Progenitor cell of endocrine pancreas (in vitro differentiated cells): ENCODE measurements at regions not wholly inside any gene's neighbourhood (a gene's known extent, or its start where the extent isn't known, plus 50 kb on each side); places are given as distances from the start of the nearest gene placed in this dataset.
"Not testable (repeated sequence)": the region's sequence is repeated elsewhere in the genome, so short reads cannot be mapped to it uniquely, and the experiment has no call there.

ENCODE experiments used
- DNase-seq: peaks from one replicate; pipeline ENCODE4 v3.0.0; 2021; ENCODE audit warnings: low spot score; ENCODE audit not compliant: unreplicated experiment
- H3K27ac Mint-ChIP-seq: 2 replicates; pipeline ENCODE4 v1.8.0; 2021; ENCODE audit warnings: mild to moderate bottlenecking, moderate library complexity, mixed read lengths
- H3K27me3 Mint-ChIP-seq: 2 replicates; pipeline ENCODE4 v1.8.0; 2021; ENCODE audit warnings: mixed read lengths
- H3K36me3 Mint-ChIP-seq: 2 replicates; pipeline ENCODE4 v1.8.0; 2022; ENCODE audit warnings: mixed read lengths; ENCODE audit not compliant: insufficient read depth
- H3K4me1 Mint-ChIP-seq: 2 replicates; pipeline ENCODE4 v1.8.0; 2021; ENCODE audit warnings: low read depth, mixed read lengths
- H3K4me3 Mint-ChIP-seq: 2 replicates; pipeline ENCODE4 v1.8.0; 2021; ENCODE audit warnings: low read depth, mild to moderate bottlenecking, moderate library complexity, mixed read lengths
- H3K9me3 Mint-ChIP-seq: 2 replicates; pipeline ENCODE4 v1.8.0; 2021; ENCODE audit warnings: low read depth, mixed read lengths
- CTCF ChIP-seq: fragments of 200-600 bp; sonication (generic); IDR thresholded peaks from one replicate; pipeline ENCODE4 v1.5.0; 2021; ENCODE audit warnings: antibody characterized with exemption, mild to moderate bottlenecking; ENCODE audit not compliant: unreplicated experiment

- H3K4me1 Mint-ChIP-seq, result peaks cover 4% of the 10 kb centered on the region
- DNase-seq, result no peak
- H3K4me3 Mint-ChIP-seq, result no peak overlapping the region
- no peaks in the 10 kb centered on the region for H3K36me3 Mint-ChIP-seq
- H3K9me3 Mint-ChIP-seq, result peaks cover 3% of the 10 kb centered on the region
- TF ChIP-seq CTCF, result no peak
- peaks cover 3% of the 10 kb centered on the region for H3K27me3 Mint-ChIP-seq
- H3K27ac Mint-ChIP-seq, result no peak overlapping the region
These were observed 209.1 kb upstream of the ANXA10 start for GRCh38 chr4:167883266-167883665.

DNA sequence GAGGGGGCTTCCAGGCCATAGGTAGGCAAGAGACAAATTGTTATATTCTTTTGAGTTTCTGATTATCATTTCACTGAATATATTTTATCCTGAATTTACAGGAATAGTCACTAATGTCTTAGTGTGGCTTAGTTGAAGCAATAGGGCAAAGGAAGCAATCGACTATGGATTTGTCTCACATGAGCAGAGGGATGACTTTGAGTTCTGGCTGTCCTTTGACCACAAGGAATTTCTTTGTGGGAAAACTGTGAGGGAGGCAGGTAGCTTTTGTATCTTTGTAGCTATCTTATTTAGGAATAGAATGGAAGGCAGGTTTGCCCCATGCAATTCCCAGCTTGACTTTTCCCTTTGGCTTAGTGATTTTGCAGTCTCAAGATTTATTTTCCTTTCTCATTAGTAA lies 207.3 kb upstream of the ANXA10 start:
- TF ChIP-seq CTCF, result no peak
- Mint-ChIP-seq H3K4me3 (no peak overlapping the region), H3K27ac (no peak overlapping the region), H3K9me3 (peaks cover 3% of the 10 kb centered on the region), H3K27me3 (no peaks in the 10 kb centered on the region), H3K36me3 (no peaks in the 10 kb centered on the region), H3K4me1 (peaks cover 4% of the 10 kb centered on the region)
- DNase-seq, result no peak

DNA sequence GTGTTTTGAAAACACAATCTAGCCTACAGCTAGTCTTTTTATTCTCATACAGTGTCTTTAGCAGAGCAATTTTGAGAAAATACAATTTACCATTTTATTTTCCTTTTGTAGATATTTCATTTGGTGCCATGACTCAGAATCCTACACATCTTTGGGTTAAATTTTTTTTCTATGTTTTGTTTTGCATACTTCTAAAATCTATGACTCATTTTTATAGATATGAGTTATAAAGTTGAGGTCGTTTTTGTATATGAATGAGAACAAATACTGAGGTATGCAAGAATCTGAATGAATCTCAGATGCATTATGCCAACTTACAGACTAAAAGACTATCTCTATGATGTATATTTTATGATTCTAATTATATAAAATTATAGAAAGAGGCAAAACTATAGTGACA lies 206.5 kb upstream of the ANXA10 start:
- DNase-seq, result no peak
- Mint-ChIP-seq H3K36me3 (no peaks in the 10 kb centered on the region), H3K4me3 (no peak overlapping the region), H3K4me1 (peaks cover 2% of the 10 kb centered on the region), H3K9me3 (peaks cover 3% of the 10 kb centered on the region), H3K27ac (no peak overlapping the region), H3K27me3 (no peaks in the 10 kb centered on the region)
- no peak for TF ChIP-seq CTCF

DNA sequence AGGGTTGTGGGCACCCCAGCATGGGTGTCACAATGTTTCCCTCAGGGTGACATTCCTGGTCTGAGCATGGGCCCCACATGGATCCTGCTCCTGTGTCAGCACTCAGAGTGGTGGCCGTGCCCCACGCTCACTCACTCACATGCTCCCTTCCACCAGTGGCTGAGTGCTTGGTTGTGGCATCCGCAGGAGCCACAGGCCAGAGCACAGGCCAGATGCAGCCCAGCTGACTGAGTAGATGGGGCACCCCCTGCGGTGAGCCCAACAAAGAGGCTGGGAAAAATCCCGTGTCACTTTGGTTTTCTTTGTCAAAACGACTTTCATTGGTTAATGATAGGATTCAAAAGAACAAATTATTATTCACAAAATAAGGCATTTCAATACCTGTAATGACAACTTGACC lies 204.6 kb upstream of the ANXA10 start:
- no peak for DNase-seq
- Mint-ChIP-seq H3K36me3 (no peaks in the 10 kb centered on the region), H3K4me3 (no peak overlapping the region), H3K9me3 (peaks cover 3% of the 10 kb centered on the region), H3K27me3 (no peaks in the 10 kb centered on the region), H3K27ac (no peak overlapping the region), H3K4me1 (no peaks in the 10 kb centered on the region)
- no peak for TF ChIP-seq CTCF

DNA sequence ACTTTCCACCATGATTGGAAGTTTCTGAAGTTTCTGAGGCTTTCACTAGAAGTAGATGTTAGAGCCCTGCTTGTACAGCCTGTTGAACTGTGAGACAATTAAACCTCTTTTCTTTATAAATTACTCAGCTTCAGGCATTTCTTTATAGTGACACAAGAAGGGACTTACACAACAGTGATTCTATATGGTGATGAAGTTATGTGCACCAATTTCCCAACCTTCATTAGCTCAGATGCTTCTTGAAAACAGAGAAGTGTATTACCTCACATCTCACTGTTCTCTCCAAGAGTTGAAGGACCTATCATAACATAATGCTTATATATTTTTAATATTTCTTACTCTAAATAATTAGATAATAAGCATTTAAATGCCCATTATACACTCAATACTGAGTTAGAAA lies 202.1 kb upstream of the ANXA10 start:
- Mint-ChIP-seq H3K36me3 (no peaks in the 10 kb centered on the region), H3K27ac (no peak overlapping the region), H3K4me1 (no peaks in the 10 kb centered on the region), H3K27me3 (no peaks in the 10 kb centered on the region), H3K9me3 (peaks cover 3% of the 10 kb centered on the region), H3K4me3 (no peak overlapping the region)
- no peak for DNase-seq
- no peak for TF ChIP-seq CTCF

GRCh38 chr4:167893531-167893930 lies 198.8 kb upstream of the ANXA10 start:
- peaks cover 3% of the 10 kb centered on the region for H3K36me3 Mint-ChIP-seq
- peaks cover 12% of the 10 kb centered on the region for H3K4me1 Mint-ChIP-seq
- no peaks in the 10 kb centered on the region for H3K27me3 Mint-ChIP-seq
- no peak overlapping the region for H3K27ac Mint-ChIP-seq
- DNase-seq, result no peak
- TF ChIP-seq CTCF, result no peak
- peaks cover 4% of the 10 kb centered on the region for H3K9me3 Mint-ChIP-seq
- no peak overlapping the region for H3K4me3 Mint-ChIP-seq

DNA sequence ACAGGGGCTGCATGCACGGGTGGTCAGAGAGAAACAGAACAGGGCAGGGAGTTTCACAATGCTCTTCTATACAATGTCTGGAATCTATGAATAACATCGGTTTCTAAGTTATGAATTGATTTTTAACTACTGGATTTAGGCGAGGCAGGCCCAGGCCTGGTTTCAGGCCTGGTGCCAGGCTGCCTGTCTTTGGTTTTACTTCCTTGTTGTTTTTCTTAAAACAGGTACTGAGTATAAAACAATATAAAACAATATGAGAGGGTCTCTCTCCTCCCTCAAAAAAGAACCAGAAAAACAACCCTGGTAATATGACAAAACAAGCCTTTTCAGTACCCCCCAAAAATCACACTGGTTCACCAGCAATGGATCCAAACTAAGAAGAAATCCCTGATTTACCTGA lies 196.1 kb upstream of the ANXA10 start:
- Mint-ChIP-seq H3K9me3 (peaks cover 10% of the 10 kb centered on the region), H3K4me1 (peaks cover 12% of the 10 kb centered on the region), H3K27ac (peak overlapping the region; percentile 88), H3K4me3 (peak overlapping the region; percentile 20)
- DNase-seq, H3K27me3 Mint-ChIP-seq, H3K36me3 Mint-ChIP-seq: not testable (repeated sequence)
